HG02973 (cell line): ENCODE measurements at regions not wholly inside any gene's neighbourhood (a gene's known extent, or its start where the extent isn't known, plus 50 kb on each side); places are given as distances from the start of the nearest gene placed in this dataset.

Source experiments
- ATAC-seq: cut with Tn5 transposase; IDR thresholded peaks from one replicate; pipeline ENCODE4 v1.9.1; 2021; ENCODE audit warnings: moderate library complexity; ENCODE audit not compliant: unreplicated experiment

DNA sequence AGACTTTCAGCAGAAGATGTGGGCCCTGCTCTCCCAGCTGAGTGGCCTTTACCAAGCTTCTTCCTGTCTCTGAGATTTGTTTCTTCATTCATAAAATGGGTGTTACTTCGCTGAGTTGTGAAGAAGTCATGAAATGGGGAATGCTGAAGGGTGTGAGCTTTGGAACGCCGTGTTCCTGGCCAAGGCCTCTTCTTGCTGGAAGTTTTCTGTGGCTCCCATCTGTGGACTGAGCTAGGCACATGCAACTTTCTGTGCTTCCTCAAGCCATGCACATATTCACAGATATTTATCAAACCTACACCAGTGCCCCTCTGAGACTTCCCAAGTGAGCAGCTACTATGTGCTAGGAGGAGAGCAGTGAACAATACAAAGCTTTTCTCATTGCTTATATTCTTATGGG, 106.3 kb upstream of the JUN start:
- ATAC-seq, result no peak

- ATAC-seq, result no peak
Observed at GRCh38 chr1:58890609-58891008, 106.8 kb upstream of the JUN start.

GRCh38 chr1:58891347-58891746, 107.5 kb upstream of the JUN start:
- ATAC-seq, result no peak

GRCh38 chr1:58893257-58893869, 109.5 kb upstream of the JUN start:
- ATAC-seq, result no peak

- no peak for ATAC-seq
Observed at GRCh38 chr1:58895082-58895481, 111.2 kb upstream of the JUN start.

DNA sequence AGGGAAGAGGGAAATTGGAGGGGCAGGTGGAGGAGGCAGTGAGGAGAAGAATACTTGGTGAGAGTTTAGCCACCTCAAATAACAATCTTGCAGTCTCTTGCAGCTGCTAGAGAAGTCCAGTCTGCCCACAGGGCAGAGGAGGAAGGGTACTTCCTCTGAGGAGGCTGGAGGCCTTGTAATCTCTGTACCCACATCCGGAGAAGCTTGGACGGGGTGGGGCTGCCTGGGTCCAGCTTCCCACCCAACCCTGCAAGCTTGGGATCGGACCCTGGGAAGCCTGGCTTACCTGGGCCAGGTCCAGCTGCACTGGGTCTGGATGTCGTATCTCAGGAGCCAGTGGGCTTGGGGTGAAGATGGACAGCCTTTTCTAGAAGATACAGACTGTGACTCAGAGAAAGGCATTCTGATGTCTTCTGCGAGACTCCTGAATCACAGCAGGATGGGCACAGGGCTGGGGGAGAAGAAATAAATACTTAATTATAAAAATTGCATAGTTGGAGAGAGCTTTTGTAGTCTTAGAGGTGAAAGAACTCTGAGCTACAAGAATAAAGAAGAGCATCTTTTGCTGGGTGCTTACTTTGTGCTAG, 111.8 kb upstream of the JUN start:
- no peak for ATAC-seq

GRCh38 chr1:58896246-58897183, 112.7 kb upstream of the JUN start:
- no peak for ATAC-seq

DNA sequence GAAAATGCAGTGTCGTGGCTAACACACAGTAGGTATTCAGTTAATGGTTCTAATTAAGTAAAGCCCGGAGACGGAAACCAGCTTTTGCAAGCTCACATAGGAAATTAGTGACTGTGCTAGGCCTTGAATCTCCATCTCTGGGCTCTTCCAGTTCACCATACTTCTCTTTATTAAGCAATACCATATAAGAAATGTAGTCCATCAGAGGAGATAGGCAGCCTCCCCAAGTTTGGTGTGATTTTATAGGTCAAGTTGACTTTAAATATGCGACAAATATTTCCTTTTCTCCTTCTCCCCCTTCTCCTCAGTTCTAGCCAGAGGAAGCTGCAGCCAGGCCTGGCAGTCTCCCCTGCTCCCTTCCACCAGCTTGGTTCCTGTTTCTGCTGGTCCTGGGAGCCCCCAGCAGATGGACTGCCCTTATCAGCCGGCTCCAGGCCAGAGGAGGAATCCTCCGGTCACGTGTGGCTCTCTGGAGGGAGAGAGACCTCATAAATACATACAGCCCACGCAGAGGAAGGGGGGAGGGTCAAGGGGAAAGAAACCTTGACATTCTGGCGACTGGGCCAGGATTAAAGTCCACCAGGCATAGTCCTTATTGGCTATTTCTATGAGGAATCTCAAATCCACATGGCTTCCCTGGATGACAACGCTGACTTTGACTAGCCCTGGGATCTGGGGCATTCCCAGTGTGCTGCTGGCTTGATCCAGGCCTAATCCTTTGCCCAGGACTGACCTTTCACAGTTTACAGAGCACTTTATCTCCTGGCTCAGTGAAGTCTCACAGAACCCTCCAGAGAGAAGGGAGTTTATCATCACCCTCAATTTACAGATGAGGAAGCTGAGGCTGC, 115.1 kb upstream of the JUN start:
- no peak for ATAC-seq

- ATAC-seq, result no peak
Observed at GRCh38 chr1:58899587-58900271, 115.9 kb upstream of the JUN start.

- ATAC-seq, result no peak
Observed at GRCh38 chr1:58900396-58900795, 116.5 kb upstream of the JUN start.

DNA sequence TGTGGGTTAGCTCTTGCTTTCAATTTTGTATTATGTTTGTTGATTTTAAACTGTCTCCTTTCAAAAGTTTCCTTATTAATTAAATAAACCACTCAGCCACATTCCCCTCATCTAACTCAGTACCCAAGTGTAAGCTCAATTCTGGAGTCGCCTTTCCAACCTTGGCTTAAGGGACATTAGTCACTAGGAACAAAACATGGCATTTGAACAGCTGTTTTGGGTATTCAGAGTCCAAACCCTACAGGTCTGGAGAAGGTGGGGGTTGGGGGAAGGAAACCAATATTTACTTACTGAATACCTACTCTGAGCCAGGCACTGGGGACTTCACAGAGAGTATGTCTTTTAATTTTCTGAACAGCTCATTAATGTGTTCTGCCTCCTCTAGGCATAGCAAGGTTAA, 117.2 kb upstream of the JUN start:
- no peak for ATAC-seq

DNA sequence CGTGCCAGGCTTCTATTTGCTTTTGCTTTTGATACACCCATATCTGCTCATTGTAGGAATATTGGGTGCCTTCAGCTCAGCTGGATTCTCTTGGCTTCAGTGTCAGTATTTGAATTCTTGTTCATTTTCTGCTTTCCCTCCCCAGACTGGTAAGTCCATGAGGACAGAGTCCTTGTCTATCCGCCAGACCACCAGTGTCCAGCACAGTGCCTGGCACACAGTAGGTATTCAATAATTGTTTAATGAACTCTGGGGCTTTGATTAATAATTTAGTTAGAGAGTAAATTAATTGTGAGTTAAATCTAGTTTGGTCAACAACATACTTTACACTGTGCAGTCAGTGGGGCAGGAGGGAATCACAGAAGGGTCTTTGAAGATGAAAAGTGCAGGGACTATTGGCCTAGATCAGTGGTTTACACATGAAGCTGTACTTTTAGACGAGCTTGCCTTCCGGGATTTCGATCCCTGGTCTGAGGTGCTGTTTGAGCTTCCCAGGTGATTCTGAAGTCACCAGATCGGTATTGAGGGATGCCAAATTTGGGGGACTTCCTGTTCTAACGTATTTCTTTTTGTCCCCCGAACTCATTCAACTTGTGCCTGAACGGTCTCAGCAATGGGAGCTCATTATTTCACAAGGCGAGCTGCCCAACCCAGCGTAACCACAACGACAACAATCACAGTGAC, 119.1 kb upstream of the JUN start:
- ATAC-seq, result no peak

GRCh38 chr1:58903514-58904298, 119.9 kb upstream of the JUN start:
- ATAC-seq, result peak; percentile 79

DNA sequence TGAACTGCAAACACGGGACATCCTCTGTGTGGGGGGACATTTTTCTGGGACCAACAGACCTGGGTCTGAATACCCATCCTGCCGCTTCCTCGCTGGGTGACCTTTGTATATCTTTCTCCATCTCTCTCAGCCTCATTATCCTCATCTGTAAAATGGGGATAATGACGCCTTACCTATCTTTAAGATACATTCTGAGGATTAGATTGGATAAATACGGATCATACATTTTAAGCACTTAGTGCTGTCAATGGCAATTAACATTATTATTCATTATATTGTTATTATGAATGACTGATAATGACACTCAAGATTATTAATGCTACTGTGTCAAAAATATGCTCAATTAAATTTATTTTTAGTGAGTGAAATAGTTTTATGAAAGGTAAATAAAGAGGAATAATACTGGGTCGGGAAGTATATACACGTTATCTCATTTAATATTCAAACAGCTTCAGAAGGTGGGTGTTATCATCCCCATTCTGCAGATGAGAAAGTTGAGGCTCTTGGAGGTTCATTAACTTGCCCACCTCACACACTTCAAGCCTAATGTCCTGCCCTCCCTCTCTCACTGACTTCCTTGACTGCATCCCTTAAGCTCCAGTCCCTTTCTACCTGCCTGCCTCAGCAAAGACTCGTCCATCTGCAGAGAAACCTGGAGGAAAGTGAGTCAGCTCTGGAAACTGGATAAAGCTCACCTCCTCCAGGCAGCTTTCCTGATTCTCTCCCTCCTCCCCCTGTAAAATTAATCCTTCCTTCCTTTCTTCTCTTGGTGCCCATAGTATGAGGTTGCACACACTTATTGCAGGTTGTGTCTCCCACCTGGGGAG, 120.7 kb upstream of the JUN start:
- ATAC-seq, result no peak

DNA sequence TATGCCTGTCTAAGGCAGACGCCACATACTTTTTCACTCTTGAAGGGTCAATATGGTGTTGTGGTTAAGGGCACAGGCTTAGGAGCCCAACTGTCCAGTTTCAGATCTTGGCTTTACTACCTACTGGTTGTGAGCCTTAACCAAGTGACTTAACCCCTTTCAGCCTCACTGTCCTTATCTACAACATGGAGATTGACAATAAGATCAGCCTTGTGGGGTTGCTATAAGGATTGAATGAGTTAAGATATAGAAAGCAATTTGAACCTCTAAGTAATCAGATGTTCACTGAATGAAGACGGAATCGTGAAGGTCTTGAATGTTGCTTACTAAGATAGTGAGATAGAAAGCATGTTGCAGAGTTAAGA, 121.3 kb upstream of the JUN start:
- no peak for ATAC-seq

- ATAC-seq, result no peak
Observed at GRCh38 chr1:58905628-58906221, 121.9 kb upstream of the JUN start.

- ATAC-seq, result no peak
Observed at GRCh38 chr1:58907398-58907797, 123.6 kb upstream of the JUN start.
